AG04450 (cell line): ENCODE measurements at regions not wholly inside any gene's neighbourhood (a gene's known extent, or its start where the extent isn't known, plus 50 kb on each side); places are given as distances from the start of the nearest gene placed in this dataset.
"Not testable (repeated sequence)": the region's sequence is repeated elsewhere in the genome, so short reads cannot be mapped to it uniquely, and the experiment has no call there.

ENCODE experiments used
- CTCF ChIA-PET: fragments of 300-600, 350-600 bp; formaldehyde crosslinking; extraction: SDS; loops from one replicate; lab custom pipeline; 2022; ENCODE audit warnings: antibody characterized with exemption, inconsistent platforms; lab: Charles Lee
- POLR2A ChIA-PET: fragments of 350-600 bp; formaldehyde crosslinking; extraction: SDS; loops from one replicate; lab custom pipeline; 2021; ENCODE audit warnings: antibody characterized with exemption, inconsistent platforms; lab: Yijun Ruan, JAX
- DNase-seq: peaks from one replicate; pipeline ENCODE4 v3.0.0-alpha.2; 2011; ENCODE audit warnings: low read depth, low spot score
- H3K27ac ChIP-seq: one replicate; pipeline ENCODE4 v1.5.1; 2012; ENCODE audit warnings: low read depth, low read length, control low read depth
- H3K27me3 ChIP-seq: one replicate; pipeline ENCODE4 v1.6.0; 2012; ENCODE audit warnings: low read length; ENCODE audit not compliant: control insufficient read depth, insufficient read depth
- H3K4me3 ChIP-seq: 2 replicates; pipeline ENCODE4 v1.5.1; 2011; ENCODE audit warnings: mild to moderate bottlenecking, low read depth, low read length, control low read depth
- H3K9me3 ChIP-seq: 2 replicates; pipeline ENCODE4 v1.5.1; 2012; ENCODE audit warnings: low read length; ENCODE audit not compliant: control insufficient read depth, insufficient read depth
- TF ChIP-seq, protein P1 (sequence below): IDR thresholded peaks from 2 replicates; pipeline ENCODE4 v1.5.1; 2011; ENCODE audit warnings: low read depth, low read length, control low read depth, inconsistent platforms

DNA sequence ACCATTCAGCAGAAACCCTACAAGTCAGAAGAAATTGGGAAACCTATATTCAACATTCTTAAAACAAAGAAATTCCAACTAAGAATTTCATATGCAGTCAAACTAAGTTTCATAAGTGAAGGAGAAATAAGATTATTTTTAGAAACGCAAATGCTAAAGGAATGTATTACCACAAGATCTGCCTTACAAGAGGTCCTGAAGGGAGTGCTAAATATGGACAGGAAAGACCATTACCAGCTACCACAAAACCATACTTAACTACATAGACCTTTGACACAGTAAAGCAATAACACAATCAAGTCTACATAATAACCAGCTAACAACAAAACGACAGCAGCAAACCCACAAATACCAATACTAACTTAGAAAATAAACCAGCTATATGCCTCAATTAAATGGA is 169.3 kb upstream of the FGF16 start:
- no peak overlapping the region for H3K27ac ChIP-seq
- DNase-seq: no peak
- TF ChIP-seq, protein P1, sequence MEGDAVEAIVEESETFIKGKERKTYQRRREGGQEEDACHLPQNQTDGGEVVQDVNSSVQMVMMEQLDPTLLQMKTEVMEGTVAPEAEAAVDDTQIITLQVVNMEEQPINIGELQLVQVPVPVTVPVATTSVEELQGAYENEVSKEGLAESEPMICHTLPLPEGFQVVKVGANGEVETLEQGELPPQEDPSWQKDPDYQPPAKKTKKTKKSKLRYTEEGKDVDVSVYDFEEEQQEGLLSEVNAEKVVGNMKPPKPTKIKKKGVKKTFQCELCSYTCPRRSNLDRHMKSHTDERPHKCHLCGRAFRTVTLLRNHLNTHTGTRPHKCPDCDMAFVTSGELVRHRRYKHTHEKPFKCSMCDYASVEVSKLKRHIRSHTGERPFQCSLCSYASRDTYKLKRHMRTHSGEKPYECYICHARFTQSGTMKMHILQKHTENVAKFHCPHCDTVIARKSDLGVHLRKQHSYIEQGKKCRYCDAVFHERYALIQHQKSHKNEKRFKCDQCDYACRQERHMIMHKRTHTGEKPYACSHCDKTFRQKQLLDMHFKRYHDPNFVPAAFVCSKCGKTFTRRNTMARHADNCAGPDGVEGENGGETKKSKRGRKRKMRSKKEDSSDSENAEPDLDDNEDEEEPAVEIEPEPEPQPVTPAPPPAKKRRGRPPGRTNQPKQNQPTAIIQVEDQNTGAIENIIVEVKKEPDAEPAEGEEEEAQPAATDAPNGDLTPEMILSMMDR: no peak
- ChIA-PET POLR2A (no interaction called here), CTCF (no interaction called here)
- H3K27me3 ChIP-seq: no peaks in the 10 kb centered on the region
- H3K4me3 ChIP-seq: no peak overlapping the region
- H3K9me3 ChIP-seq: no peaks in the 10 kb centered on the region

DNA sequence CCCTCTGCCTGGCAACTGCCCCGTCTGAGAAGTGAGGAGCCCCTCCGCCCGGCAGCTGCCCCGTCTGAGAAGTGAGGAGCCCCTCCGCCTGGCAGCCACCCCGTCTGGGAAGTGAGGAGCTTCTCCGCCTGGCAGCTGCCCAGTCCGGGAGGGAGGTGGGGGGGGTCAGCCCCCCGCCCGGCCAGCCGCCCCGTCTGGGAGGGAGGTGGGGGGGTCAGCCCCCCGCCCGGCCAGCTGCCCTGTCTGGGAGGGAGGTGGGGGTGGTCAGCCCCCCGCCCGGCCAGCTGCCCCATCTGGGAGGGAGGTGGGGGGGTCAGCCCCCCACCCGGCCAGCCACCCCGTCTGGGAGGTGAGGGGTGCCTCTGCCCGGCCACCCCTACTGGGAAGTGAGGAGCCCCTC is 167.8 kb upstream of the FGF16 start:
- H3K27me3 ChIP-seq, DNase-seq, H3K4me3 ChIP-seq, CTCF ChIA-PET, H3K9me3 ChIP-seq, H3K27ac ChIP-seq: not testable (repeated sequence)
- POLR2A ChIA-PET: interaction anchor here (0.7 kb wide), 1 partner anchor 128 kb away, joined by 3 read pairs; no protein-coding TSS in a partner anchor

DNA sequence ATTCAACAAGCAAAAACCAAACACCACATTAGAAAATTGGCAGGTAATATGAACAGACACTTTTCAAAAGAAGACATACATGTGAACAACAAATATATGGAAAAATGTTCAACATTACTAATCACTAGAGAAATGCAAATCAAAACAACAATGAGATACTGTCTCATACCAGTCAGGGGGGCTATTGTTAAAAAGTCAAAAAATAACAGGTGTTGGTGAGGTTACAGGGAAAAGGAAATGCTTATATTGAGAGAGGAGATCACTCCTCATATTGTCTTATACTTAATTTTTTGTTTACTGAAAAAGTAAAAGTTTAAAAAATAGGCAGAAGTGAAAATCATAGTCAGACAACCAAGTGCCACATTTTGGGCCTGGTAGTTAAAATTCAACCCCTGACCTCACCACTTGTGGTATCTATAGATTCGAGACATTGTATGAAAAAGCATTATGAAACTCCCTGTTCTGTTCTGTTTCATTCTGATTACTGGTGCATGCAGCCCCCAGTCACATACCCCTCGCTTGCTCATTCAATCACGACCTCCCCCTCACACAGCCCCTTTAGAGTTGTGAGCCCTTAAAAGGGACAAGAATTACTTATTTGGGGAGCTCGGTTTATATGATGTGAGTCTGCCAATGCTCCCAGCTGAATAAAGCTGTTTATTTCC is 153.7 kb upstream of the FGF16 start:
- no peak overlapping the region for H3K27ac ChIP-seq
- no peak for DNase-seq
- CTCF ChIA-PET: no interaction called here
- POLR2A ChIA-PET: no interaction called here
- no peaks in the 10 kb centered on the region for H3K9me3 ChIP-seq
- H3K27me3 ChIP-seq: no peaks in the 10 kb centered on the region
- no peak overlapping the region for H3K4me3 ChIP-seq
- TF ChIP-seq, protein P1: no peak

DNA sequence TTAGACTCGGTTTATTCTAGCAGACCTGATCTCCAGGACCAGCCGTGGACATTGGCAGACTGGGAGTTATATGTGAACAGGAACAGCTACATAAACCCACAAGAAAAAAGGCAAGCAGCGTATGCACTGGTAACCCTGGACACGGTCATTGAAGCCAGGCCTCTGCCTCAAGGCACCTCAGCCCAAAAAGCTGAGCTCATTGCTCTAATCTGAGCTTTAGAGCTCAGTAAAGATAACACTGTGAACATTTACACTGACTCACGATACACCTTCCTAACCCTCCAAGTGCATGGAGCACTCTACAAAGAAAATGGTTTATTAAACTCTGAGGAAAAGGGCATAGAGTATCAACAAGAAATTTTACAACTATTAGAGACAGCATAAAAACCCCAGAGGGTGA is 148.9 kb upstream of the FGF16 start:
- Histone ChIP-seq H3K9me3 (no peaks in the 10 kb centered on the region), H3K4me3 (no peak overlapping the region), H3K27me3 (no peaks in the 10 kb centered on the region), H3K27ac (no peak overlapping the region)
- no peak for DNase-seq
- ChIA-PET POLR2A (no interaction called here), CTCF (no interaction called here)
- TF ChIP-seq, protein P1: no peak

DNA sequence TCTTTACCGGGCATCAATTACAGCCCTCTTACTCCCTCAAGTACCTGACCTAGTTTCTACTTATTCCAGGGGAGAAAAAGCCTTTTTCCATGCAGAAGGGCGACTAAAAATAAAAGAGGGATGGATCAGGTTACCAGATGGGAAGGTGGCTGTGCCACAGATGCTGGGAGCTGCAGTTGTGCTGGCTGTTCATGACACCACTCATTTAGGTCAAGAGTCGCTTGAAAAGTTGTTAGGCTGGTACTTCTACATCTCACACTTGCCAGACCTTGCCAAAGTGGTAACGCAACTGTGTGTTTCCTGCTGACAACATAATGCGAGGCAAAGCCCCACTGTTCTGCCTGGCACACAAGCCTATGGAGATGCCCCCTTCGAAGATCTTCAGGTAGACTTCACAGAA is 148.4 kb upstream of the FGF16 start:
- Histone ChIP-seq H3K9me3 (no peaks in the 10 kb centered on the region), H3K27me3 (no peaks in the 10 kb centered on the region), H3K27ac (no peak overlapping the region), H3K4me3 (no peak overlapping the region)
- no peak for DNase-seq
- TF ChIP-seq, protein P1: no peak
- CTCF ChIA-PET: no interaction called here
- POLR2A ChIA-PET: no interaction called here
